Motor neuron (in vitro differentiated cells): ENCODE measurements at regions not wholly inside any gene's neighbourhood (a gene's known extent, or its start where the extent isn't known, plus 50 kb on each side); places are given as distances from the start of the nearest gene placed in this dataset.

Experiments
- ATAC-seq, 8 experiments: fragments of 200-7000 bp; cut with Tn5 transposase; replicated peaks in 6 of 8; 2 replicates each; pipeline ENCODE4 v1.8.0; 2021; ENCODE audit warnings: mild to moderate bottlenecking in 8 of 8, moderate library complexity in 8 of 8
- H3K27ac ChIP-seq, 2 donors: fragments of 250-450 bp; sonication (Bioruptor Pico); 2 replicates each; pipeline ENCODE4 v1.9.0; 2021; ENCODE audit warnings: antibody characterized with exemption in 2 of 2, mild to moderate bottlenecking in 2 of 2, moderate library complexity in 1 of 2
- H3K4me1 ChIP-seq, 2 donors: fragments of 250-450 bp; sonication (Bioruptor Pico); replicated peaks in 1 of 2; 2 replicates each; pipeline ENCODE4 v1.6.1; 2021; ENCODE audit warnings: antibody characterized with exemption in 2 of 2, mild to moderate bottlenecking in 2 of 2, moderate library complexity in 1 of 2
- H3K4me3 ChIP-seq, 5 donors: fragments of 250-450 bp; sonication (Bioruptor Pico); 2 replicates each; pipeline ENCODE4 v1.9.0; 2021; ENCODE audit warnings: antibody characterized with exemption in 5 of 5, mild to moderate bottlenecking in 5 of 5, moderate library complexity in 4 of 5
- WGBS, 10 experiments: fragments of 450-650 bp; shearing (Covaris generic); methylation state at CpG; one replicate each; pipeline ENCODE4 v1.0.0; 2022; 5-methylcytosine and 5-hydroxymethylcytosine counted together
- in situ Hi-C, 9 experiments: fragments of 400-800 bp; cut with MboI; loops; one replicate each; pipeline ENCODE4 v1.15.0; 2021; ENCODE audit warnings: low sequenced_read_pairs in 9 of 9, low pct_unique_long_range_greater_than_20kb in 2 of 9; ENCODE audit not compliant: unreplicated experiment in 9 of 9

DNA sequence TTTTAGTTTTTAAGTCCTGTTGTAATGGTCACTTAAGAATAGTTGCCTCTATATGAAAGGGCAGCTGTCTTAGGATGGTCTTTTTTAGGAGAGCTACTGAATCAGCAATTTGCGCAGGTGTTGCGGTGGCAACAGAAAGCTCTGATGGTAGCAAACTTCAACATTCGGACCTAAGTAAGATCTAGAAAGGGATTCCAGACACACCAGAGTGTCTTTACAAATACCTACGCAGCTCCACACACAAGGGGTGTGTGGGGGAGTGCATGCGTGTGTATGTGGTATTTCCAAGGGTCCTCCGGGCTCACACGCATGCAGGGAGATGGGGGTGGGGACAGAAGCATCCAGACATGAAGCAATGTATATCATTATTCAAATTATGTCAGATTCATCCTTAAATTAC is 438.6 kb upstream of the MGMT start:
- ATAC-seq: no peak
- H3K4me3 ChIP-seq: no peak overlapping the region
- in situ Hi-C loops: loop anchor here in 7 of 9 experiments (25.0 kb wide), 3 partner anchors 309 to 934 kb away; partner anchors contain the start of gene EBF3 (in 6 of the 7)
- no peak overlapping the region for H3K27ac ChIP-seq
- H3K4me1 ChIP-seq: peaks cover 22 to 62% of the 10 kb centered on the region in 2 donors
- WGBS, 10 experiments: 69 to 94% (median 88%) methylated on average over 2 to 7 of the region's 7 CpGs; no CpG with 5 or more reads in 2 of the 10 experiments

GRCh38 chr10:129029051-129029450 is 438.0 kb upstream of the MGMT start:
- Histone ChIP-seq H3K27ac (no peak overlapping the region), H3K4me3 (no peak overlapping the region), H3K4me1 (peaks cover 25 to 68% of the 10 kb centered on the region in 2 donors)
- in situ Hi-C loops: loop anchor here in 7 of 9 experiments (25.0 kb wide), 3 partner anchors 308 to 933 kb away; partner anchors contain the start of gene EBF3 (in 6 of the 7)
- WGBS, 10 experiments: 14 to 90% (median 46%) methylated on average over 1 to 9 of the region's 9 CpGs
- no peak for ATAC-seq

- in situ Hi-C loops: loop anchor here (10.0 to 25.0 kb wide), 4 partner anchors 307 to 945 kb away; partner anchors contain the start of gene EBF3 (in 6 of the 9)
- no peak overlapping the region for H3K27ac ChIP-seq
- peaks cover 27 to 75% of the 10 kb centered on the region in 2 donors for H3K4me1 ChIP-seq
- 35 to 90% (median 63%) methylated on average over 4 to 14 of the region's 14 CpGs for WGBS, 10 experiments
- ATAC-seq: no peak
- no peak overlapping the region for H3K4me3 ChIP-seq
Observed at GRCh38 chr10:129029851-129030602, 437.0 kb upstream of the MGMT start.

GRCh38 chr10:129030603-129030895 is 436.5 kb upstream of the MGMT start:
- H3K4me3 ChIP-seq: no peak overlapping the region
- H3K27ac ChIP-seq: no peak overlapping the region
- in situ Hi-C loops: loop anchor here (10.0 to 25.0 kb wide), 4 partner anchors 307 to 944 kb away; partner anchors contain the start of gene EBF3 (in 6 of the 9)
- H3K4me1 ChIP-seq: peaks cover 27 to 78% of the 10 kb centered on the region in 2 donors
- WGBS, 10 experiments: 42 to 94% (median 79%) methylated on average over 1 to 14 of the region's 14 CpGs
- no peak for ATAC-seq

DNA sequence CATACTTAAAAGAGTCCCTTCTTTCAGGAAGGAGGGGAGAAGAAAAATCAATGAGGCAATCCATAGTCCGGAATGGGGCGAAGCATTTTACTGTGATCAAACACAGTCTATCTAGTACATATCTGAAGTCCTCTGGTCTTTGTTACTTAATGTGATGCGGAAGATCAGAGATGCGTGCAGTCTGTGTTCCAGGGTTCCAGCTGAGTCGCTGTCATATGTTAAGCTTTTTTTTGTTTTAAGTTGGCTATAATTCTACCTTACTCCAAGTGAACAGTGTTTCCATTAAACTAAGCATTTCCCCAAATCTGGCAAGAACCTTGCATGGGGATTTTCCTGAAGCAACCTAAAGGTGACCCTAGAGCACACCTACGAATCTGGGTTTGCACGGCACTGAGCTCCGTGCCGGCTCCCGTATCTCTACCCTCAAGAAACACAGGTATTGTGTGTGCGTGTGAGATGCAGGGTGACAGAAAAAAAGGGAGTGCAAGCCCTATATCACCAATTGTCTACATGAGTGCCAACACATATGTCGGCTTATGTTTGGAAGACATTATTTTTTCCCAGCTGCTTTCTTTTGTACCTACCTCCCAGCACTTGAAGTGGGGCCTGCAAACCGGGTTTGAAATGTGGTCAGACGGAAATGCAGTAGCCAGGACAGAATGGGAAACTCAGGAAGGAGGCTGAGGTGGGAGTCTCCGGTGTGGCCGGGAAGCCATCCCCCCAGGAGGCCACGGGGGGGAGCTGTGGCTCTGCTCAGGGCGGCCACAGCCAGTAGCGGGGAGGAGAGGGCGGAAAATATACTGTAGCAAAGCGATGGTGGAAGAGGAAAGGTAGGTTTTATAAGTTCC is 435.8 kb upstream of the MGMT start:
- no peak overlapping the region for H3K4me3 ChIP-seq
- no peak overlapping the region for H3K27ac ChIP-seq
- peak; percentile 85 to 99 (median 92) for ATAC-seq
- in situ Hi-C loops: loop anchor here (10.0 to 25.0 kb wide), 4 partner anchors 306 to 944 kb away; partner anchors contain the start of gene EBF3 (in 6 of the 9)
- H3K4me1 ChIP-seq: peaks cover 27 to 75% of the 10 kb centered on the region in 2 donors
- 4 to 64% (median 34%) methylated on average over 5 to 18 of the region's 21 CpGs; no CpG with 5 or more reads in 1 of the 10 experiments for WGBS, 10 experiments

DNA sequence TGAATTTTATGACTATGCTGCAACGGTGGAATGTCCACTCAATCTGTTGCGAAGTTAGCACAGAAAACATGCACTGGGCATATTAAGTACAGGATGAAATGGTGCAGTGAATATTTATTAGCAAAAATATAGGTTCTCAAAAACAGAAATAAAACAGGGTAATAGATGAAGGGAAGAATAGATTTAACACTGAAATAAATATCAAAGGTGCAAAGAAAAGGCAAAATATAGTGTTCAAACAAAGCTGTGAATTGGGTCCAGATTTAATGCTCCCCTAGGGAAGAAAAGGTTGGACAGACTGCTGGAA is 435.2 kb upstream of the MGMT start:
- in situ Hi-C loops: loop anchor here (10.0 to 25.0 kb wide), 4 partner anchors 306 to 943 kb away; partner anchors contain the start of gene EBF3 (in 6 of the 9)
- Histone ChIP-seq H3K4me3 (no peak overlapping the region), H3K4me1 (peaks cover 27 to 70% of the 10 kb centered on the region in 2 donors), H3K27ac (no peak overlapping the region)
- no peak for ATAC-seq
- WGBS, 10 experiments: 0 to 16% (median 6%) methylated on average over 2 of the region's 2 CpGs; no CpG with 5 or more reads in 1 of the 10 experiments

- WGBS, 10 experiments: 47 to 94% (median 78%) methylated on average over 2 to 23 of the region's 28 CpGs
- Histone ChIP-seq H3K27ac (no peak overlapping the region), H3K4me3 (no peak overlapping the region), H3K4me1 (peaks cover 27 to 63% of the 10 kb centered on the region in 2 donors)
- no peak for ATAC-seq
- in situ Hi-C loops: loop anchor here (10.0 to 25.0 kb wide), 4 partner anchors 305 to 942 kb away; partner anchors contain the start of gene EBF3 (in 6 of the 9)
Observed at GRCh38 chr10:129032372-129033313, 434.4 kb upstream of the MGMT start.

DNA sequence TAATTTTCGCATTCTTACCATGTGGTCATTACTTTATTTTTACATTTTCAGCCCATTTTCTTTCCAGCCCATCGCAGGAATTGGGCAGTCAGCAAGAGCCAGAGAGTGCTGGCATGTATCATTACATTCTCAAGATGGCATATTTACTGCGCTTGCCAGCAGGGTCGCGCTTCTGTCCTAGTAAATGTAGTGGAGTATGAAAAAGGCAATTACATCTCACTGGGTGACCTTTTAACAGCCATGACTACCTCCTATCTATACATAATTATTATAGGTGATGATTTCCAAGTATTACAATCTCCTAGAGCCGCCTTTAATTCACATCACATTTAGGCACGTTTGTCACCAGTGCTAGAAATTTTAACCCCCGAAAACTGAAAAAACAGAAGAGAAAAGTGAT is 433.7 kb upstream of the MGMT start:
- 20 to 90% (median 68%) methylated on average over 1 to 8 of the region's 8 CpGs for WGBS, 10 experiments
- ATAC-seq: peak in 1 of 8 experiments; percentile 66
- in situ Hi-C loops: loop anchor here (10.0 to 25.0 kb wide), 4 partner anchors 304 to 941 kb away; partner anchors contain the start of gene EBF3 (in 6 of the 9)
- H3K27ac ChIP-seq: no peak overlapping the region
- H3K4me1 ChIP-seq: peaks cover 27 to 56% of the 10 kb centered on the region in 2 donors
- no peak overlapping the region for H3K4me3 ChIP-seq

DNA sequence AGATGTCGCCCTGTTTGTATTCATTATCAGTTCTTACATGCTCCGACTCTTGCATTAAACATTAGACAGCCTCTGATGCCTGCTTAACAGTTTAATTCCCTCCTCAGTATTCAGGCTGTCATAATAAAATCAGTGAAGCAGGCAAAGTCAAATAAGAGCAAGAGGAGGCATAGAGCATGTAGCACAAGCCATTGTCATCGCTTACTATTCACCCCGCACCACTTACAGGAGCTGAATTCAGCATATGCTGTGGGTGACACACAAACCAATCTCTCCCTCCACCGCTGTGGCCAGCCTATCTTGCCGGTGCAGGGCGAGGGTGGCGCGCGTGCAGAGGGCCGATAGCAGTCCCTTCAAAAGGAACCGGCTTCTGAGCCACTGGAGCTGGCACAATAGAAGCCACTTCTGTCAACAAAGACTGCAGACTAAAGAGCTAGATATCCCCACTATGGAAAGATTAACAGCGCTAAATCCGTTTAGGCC is 433.2 kb upstream of the MGMT start:
- peaks cover 27 to 55% of the 10 kb centered on the region in 2 donors for H3K4me1 ChIP-seq
- ATAC-seq: peak in 5 of 8 experiments; percentile 65 to 77 (median 73)
- peak overlapping the region in 1 of 2 donors; percentile 44 for H3K27ac ChIP-seq
- H3K4me3 ChIP-seq: no peak overlapping the region
- in situ Hi-C loops: loop anchor here (10.0 to 25.0 kb wide), 4 partner anchors 303 to 941 kb away; partner anchors contain the start of gene EBF3 (in 6 of the 9)
- 50 to 94% (median 70%) methylated on average over 2 to 11 of the region's 14 CpGs; no CpG with 5 or more reads in 5 of the 10 experiments for WGBS, 10 experiments

GRCh38 chr10:129035052-129035827 is 431.8 kb upstream of the MGMT start:
- peaks cover 27 to 52% of the 10 kb centered on the region in 2 donors for H3K4me1 ChIP-seq
- H3K4me3 ChIP-seq: no peak overlapping the region
- whole genome bisulfite sequencing, 10 experiments: 13 to 93% (median 60%) methylated on average over 1 to 18 of the region's 24 CpGs; no CpG with 5 or more reads in 1 of the 10 experiments
- H3K27ac ChIP-seq: no peak overlapping the region
- no peak for ATAC-seq
- in situ Hi-C loops: loop anchor here (10.0 to 25.0 kb wide), 4 partner anchors 302 to 940 kb away; partner anchors contain the start of gene EBF3 (in 6 of the 9)

GRCh38 chr10:129038522-129038921 is 428.5 kb upstream of the MGMT start:
- Histone ChIP-seq H3K4me3 (no peak overlapping the region), H3K27ac (no peak overlapping the region), H3K4me1 (peaks cover 8 to 31% of the 10 kb centered on the region in 2 donors)
- WGBS, 10 experiments: 40 to 92% (median 75%) methylated on average over 1 to 4 of the region's 4 CpGs; no CpG with 5 or more reads in 2 of the 10 experiments
- in situ Hi-C loops: loop anchor here (10.0 to 25.0 kb wide), 4 partner anchors 299 to 936 kb away; partner anchors contain the start of gene EBF3 (in 6 of the 9)
- ATAC-seq: no peak
